HG03342 (cell line): ENCODE measurements at regions not wholly inside any gene's neighbourhood (a gene's known extent, or its start where the extent isn't known, plus 50 kb on each side); places are given as distances from the start of the nearest gene placed in this dataset.
A peak's percentile ranks its signal among the peaks of the same experiment; 100 is the strongest.

Experiments used
- ATAC-seq: cut with Tn5 transposase; IDR thresholded peaks from one replicate; pipeline ENCODE4 v1.9.1; 2021; ENCODE audit warnings: mild to moderate bottlenecking, moderate library complexity; ENCODE audit not compliant: unreplicated experiment

DNA sequence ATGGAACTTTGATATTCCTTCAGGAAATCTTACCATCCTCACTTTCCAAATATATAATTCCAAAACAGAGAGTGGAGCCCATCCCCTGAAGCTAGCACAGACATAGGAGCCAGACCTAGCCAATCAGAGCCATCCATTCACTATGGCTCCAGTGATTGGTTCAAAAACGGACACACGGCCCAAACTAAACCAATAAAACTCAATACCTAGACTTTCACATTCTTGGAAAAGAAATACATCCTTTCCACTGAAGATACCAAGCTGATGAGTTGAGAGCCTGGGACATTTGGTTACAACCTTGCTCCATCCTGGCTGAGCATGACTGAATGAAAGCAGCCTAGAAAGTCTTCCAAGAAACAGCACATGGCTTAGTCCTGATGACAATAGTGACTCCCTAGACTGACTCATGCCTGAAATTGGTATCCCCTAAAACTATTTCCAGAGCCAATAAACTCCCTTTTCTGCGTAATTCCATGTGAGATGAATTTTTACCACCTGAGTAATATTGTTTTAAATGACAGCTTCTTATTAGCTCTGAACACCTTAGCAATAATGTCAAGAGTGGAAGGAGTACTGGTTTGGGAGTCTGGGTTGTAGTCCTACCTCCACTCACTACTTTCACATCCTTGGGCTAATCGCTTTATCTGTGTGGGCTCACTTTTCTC, 189.6 kb upstream of the LNX1 start:
- no peak for ATAC-seq

- no peak for ATAC-seq
Observed at GRCh38 chr4:53779025-53779424, 187.7 kb upstream of the LNX1 start.

GRCh38 chr4:53778155-53778554, 186.9 kb upstream of the LNX1 start:
- ATAC-seq, result no peak

GRCh38 chr4:53777244-53777984, 186.1 kb upstream of the LNX1 start:
- no peak for ATAC-seq

GRCh38 chr4:53776141-53776540, 184.9 kb upstream of the LNX1 start:
- ATAC-seq, result no peak

- no peak for ATAC-seq
Observed at GRCh38 chr4:53775381-53775780, 184.1 kb upstream of the LNX1 start.

- no peak for ATAC-seq
Observed at GRCh38 chr4:53771326-53771725, 180.0 kb upstream of the LNX1 start.

- ATAC-seq, result no peak
Observed at GRCh38 chr4:53767482-53767881, 176.2 kb upstream of the LNX1 start.

DNA sequence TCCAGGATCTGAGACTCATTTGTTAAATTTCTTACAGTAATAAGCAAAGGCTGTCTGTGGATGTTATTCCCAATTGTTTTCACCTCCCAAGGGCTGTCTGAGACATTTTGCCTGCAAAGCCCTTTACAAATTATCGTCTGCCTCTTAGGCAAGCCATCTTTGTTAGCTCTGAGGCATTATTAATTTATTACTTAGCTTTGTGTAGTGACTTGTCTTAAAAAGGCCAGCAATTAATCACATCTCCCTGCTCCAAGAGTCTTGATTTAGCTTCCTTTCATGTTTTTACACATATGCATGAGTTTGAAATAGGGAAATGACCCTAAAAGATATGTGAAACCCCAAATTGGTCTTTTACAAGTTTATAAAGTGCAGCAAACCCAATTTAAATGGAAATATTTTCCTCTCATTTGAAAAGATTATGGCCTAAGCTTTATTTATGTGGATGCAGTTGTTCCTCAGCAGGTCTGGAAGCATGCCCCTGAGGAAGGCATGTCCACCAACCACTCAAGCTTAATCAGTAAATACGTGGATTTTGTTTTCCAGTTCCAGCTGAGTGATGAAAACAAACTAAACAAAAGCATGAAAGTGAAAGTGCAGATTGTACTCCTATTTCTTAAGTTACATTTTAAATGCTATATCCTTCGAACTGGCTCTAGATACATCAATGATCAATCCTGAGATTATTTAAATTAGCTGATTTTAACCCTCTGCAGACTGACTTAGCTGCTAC, 173.6 kb upstream of the LNX1 start:
- no peak for ATAC-seq

- ATAC-seq, result no peak
Observed at GRCh38 chr4:53763813-53764597, 172.7 kb upstream of the LNX1 start.

GRCh38 chr4:53755656-53756055, 164.4 kb upstream of the LNX1 start:
- no peak for ATAC-seq

DNA sequence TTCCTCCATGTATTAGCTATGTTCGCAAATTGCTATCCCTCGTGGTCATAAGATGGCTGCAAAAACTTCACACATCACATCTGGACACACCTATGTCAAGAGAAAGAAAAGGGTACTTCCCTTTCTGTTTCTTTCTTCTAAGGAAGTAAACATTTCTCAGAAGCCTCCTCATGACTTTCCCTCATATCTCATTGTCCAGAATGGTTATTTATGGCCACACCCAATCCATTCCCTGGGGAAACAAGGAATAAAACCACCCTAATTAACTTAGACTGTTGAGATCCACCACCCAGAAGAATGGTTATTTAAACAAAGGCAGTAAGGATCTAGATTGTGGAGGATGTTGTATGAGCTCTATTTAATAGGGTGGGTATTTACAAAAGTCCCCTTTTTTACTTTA, 160.8 kb upstream of the LNX1 start:
- no peak for ATAC-seq

- peak; percentile 95 for ATAC-seq
Observed at GRCh38 chr4:53748328-53748772, 157.1 kb upstream of the LNX1 start.

GRCh38 chr4:53747401-53747800, 156.1 kb upstream of the LNX1 start:
- ATAC-seq, result no peak

DNA sequence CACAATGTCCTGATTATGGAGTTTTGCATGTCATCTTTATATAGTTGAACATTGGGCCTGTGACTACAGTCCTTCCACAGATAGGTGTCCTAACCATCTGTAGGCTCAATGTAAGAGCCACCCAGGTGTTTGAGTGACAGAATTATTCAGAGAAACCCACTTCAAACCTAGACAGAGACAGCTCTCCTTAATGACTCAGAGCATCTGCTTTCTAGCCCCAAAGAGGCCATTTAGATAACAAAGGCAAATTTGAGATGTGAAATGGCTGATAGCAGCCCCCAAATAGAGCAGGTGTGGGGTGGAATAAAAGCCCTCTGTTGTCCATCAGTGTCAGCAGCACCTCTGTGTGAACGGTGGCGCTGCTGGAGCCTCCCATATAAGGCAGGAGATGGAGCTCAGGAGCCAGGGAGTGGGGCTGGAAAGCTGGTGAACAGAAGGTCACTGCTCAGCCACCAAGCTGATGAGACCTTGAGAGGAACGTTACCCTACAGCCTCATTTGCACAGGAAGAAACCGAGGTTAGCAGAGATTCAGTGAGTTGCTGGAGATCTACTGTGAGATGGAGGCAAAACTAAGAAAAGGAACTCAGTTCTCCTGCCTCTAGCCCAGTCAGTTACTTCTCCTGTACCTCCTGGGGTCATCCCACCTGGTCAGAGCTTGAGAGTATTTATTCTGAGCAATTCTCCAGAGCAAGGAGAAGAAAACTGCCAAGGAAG, 153.3 kb upstream of the LNX1 start:
- ATAC-seq, result no peak

DNA sequence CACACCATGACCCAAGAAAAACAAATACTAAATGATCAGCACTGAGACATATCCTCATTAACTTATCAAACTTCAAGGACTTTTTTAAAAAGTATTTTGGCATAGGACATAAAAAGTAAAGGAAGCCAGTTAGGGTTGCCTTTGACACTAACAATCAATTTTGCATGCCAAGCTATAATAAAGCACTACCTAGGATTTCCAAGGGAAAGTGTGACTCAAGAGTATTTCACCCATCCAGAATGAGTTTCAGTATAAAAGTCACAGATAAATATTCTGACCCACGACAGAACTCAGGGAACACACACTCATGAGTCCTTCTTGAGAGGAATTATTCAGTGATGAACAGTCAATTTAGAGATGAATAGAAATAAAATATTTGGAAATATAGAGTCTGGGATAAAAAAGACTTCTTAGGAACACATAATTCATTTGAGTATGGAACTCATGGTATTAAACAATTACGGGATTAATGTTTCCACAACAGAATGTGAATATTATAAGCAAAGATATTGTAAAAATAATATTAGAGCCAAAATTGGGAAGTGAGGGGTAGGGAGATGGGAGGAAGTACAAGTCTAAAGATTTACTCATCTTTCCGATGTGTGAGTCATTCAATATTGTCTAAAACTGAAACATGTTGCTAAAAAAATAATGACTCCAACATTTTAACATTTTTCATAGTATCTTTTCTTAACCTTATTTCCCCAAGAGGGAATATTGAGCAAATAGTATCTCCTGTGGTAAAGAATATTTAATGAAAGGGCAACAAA, 143.5 kb upstream of the LNX1 start:
- no peak for ATAC-seq

- ATAC-seq, result no peak
Observed at GRCh38 chr4:53734182-53734581, 142.9 kb upstream of the LNX1 start.

DNA sequence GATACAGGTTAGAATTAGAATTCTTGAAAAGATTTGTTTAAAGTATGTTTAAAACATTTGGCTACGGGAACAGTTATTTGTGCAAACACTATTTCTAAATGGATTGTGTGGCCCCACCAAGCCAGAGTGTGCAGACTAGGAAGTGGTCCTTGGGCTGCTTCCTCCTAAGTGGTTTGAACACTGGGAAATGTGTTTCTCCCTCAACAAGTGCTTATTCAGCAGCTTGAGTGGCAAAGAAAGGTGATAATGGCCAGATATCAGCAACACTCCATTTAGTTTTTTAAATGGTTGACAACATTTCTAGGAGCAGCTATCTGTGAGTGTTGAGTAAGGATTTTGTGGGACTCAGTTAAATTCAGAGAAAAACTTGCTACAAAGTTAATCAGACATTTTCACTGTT, 141.4 kb upstream of the LNX1 start:
- no peak for ATAC-seq

- ATAC-seq, result no peak
Observed at GRCh38 chr4:53730031-53730805, 138.9 kb upstream of the LNX1 start.
